ENCODE measurements at regions not wholly inside any gene's neighbourhood (a gene's known extent, or its start where the extent isn't known, plus 50 kb on each side); places are given as distances from the start of the nearest gene placed in this dataset.

- H3K79me2 ChIP-seq (ENCODE audit: insufficient read depth, low read length): no peaks in the 10 kb centered on the region
- no peak overlapping the region for H2AFZ ChIP-seq (ENCODE audit: low read depth, low read length)
Measured at GRCh38 chr7:54921116-54921515, 97.7 kb upstream of the EGFR start.

GRCh38 chr7:54931532-54931931, 87.3 kb upstream of the EGFR start:
- Histone ChIP-seq H3K9ac (ENCODE audit: low read depth, low read length) (no peak overlapping the region), H3K79me2 (ENCODE audit: insufficient read depth, low read length) (no peaks in the 10 kb centered on the region), H3K4me2 (ENCODE audit: insufficient read depth, low read length) (no peak overlapping the region), H3K4me1 (ENCODE audit: insufficient read depth, low read length) (peaks cover 10% of the 10 kb centered on the region; the same call in 1 of the 2 replicates), H2AFZ (ENCODE audit: low read depth, low read length) (no peak overlapping the region), H3K9me3 (ENCODE audit: insufficient read depth, low read length, severe bottlenecking) (no peaks in the 10 kb centered on the region), H3K36me3 (ENCODE audit: insufficient read depth, low read length) (no peaks in the 10 kb centered on the region), H3K27me3 (ENCODE audit: insufficient read depth, low read length, poor library complexity) (peaks cover 7% of the 10 kb centered on the region), H3K4me3 (ENCODE audit: low read depth in 1 of 2, low read length in 2 of 2) (no peak overlapping the region), H4K20me1 (ENCODE audit: insufficient read depth, low read length) (no peaks in the 10 kb centered on the region), H3K27ac (ENCODE audit: low read length) (no peak overlapping the region)
- no peak for DNase-seq
- ATAC-seq (ENCODE audit: insufficient read depth, low read depth): no peak
- TF ChIP-seq EZH2 (IDR thresholded peaks at IDR 0.05; ENCODE audit: borderline replicate concordance, low read depth, low read length, severe bottlenecking) (no peak), CTCF (IDR thresholded peaks at IDR 0.05; ENCODE audit: borderline replicate concordance, extremely low read depth, low read length, poor library complexity, severe bottlenecking) (no peak)

More at GRCh38 chr7:54921116-54921515, 97.7 kb upstream of the EGFR start:
- no peaks in the 10 kb centered on the region for H3K36me3 ChIP-seq (ENCODE audit: insufficient read depth, low read length)
- no peak overlapping the region for H3K4me2 ChIP-seq (ENCODE audit: insufficient read depth, low read length)
- ATAC-seq (ENCODE audit: insufficient read depth, low read depth) (no peak), DNase-seq (no peak)
- no peaks in the 10 kb centered on the region for H3K27me3 ChIP-seq (ENCODE audit: insufficient read depth, low read length, poor library complexity)
- H3K9me3 ChIP-seq (ENCODE audit: insufficient read depth, low read length, severe bottlenecking): no peaks in the 10 kb centered on the region
- H3K9ac ChIP-seq (ENCODE audit: low read depth, low read length): no peak overlapping the region
- TF ChIP-seq CTCF (IDR thresholded peaks at IDR 0.05; ENCODE audit: borderline replicate concordance, extremely low read depth, low read length, poor library complexity, severe bottlenecking) (no peak), EZH2 (IDR thresholded peaks at IDR 0.05; ENCODE audit: borderline replicate concordance, low read depth, low read length, severe bottlenecking) (no peak)
- no peaks in the 10 kb centered on the region for H4K20me1 ChIP-seq (ENCODE audit: insufficient read depth, low read length)
- H3K4me1 ChIP-seq (ENCODE audit: insufficient read depth, low read length): no peaks in the 10 kb centered on the region
- no peak overlapping the region for H3K27ac ChIP-seq (ENCODE audit: low read length)
- H3K4me3 ChIP-seq (ENCODE audit: low read depth in 1 of 2, low read length in 2 of 2): no peak overlapping the region

GRCh38 chr7:54932818-54933543, 85.8 kb upstream of the EGFR start:
- ATAC-seq (ENCODE audit: insufficient read depth, low read depth): peak; percentile 98
- Histone ChIP-seq H3K4me2 (ENCODE audit: insufficient read depth, low read length) (peak overlapping the region; percentile 57), H3K4me3 (ENCODE audit: low read depth in 1 of 2, low read length in 2 of 2) (peak overlapping the region in 1 of 2 experiments; percentile 37; a peak in 2 of 4 replicates), H3K9ac (ENCODE audit: low read depth, low read length) (no peak overlapping the region), H3K4me1 (ENCODE audit: insufficient read depth, low read length) (peaks cover 10% of the 10 kb centered on the region; the same call in 1 of the 2 replicates), H3K27ac (ENCODE audit: low read length) (no peak overlapping the region), H3K9me3 (ENCODE audit: insufficient read depth, low read length, severe bottlenecking) (no peaks in the 10 kb centered on the region), H4K20me1 (ENCODE audit: insufficient read depth, low read length) (no peaks in the 10 kb centered on the region), H3K79me2 (ENCODE audit: insufficient read depth, low read length) (no peaks in the 10 kb centered on the region), H3K36me3 (ENCODE audit: insufficient read depth, low read length) (no peaks in the 10 kb centered on the region), H3K27me3 (ENCODE audit: insufficient read depth, low read length, poor library complexity) (peaks cover 7% of the 10 kb centered on the region), H2AFZ (ENCODE audit: low read depth, low read length) (no peak overlapping the region; the same call in 1 of the 2 replicates)
- no peak for TF ChIP-seq EZH2 (IDR thresholded peaks at IDR 0.05; ENCODE audit: borderline replicate concordance, low read depth, low read length, severe bottlenecking)
- TF ChIP-seq CTCF (IDR thresholded peaks at IDR 0.05; ENCODE audit: borderline replicate concordance, extremely low read depth, low read length, poor library complexity, severe bottlenecking): no peak
- DNase-seq: peak; percentile 62
